Neural cell (in vitro differentiated cells): ENCODE measurements at regions not wholly inside any gene's neighbourhood (a gene's known extent, or its start where the extent isn't known, plus 50 kb on each side); places are given as distances from the start of the nearest gene placed in this dataset.

ENCODE experiments used
- H2AFZ ChIP-seq: fragments of 200-600, 300-800 bp; sonication (generic), shearing (Covaris generic); 2 replicates; pipeline ENCODE4 v1.6.0; 2014; ENCODE audit warnings: low read depth, mild to moderate bottlenecking, antibody characterized with exemption, low read length, moderate library complexity
- H3F3A ChIP-seq: fragments of 200-600 bp; shearing (Covaris generic); 2 replicates; pipeline ENCODE4 v1.6.1; 2016; ENCODE audit warnings: mild to moderate bottlenecking, moderate library complexity, mixed read lengths, antibody characterized with exemption, low read length; ENCODE audit not compliant: insufficient read depth, poor library complexity, severe bottlenecking
- H3K27ac ChIP-seq: fragments of 200-600, 300-800 bp; sonication (generic), shearing (Covaris generic); 2 replicates; pipeline ENCODE4 v1.5.1; 2014; ENCODE audit warnings: mild to moderate bottlenecking, low read length, moderate library complexity
- H3K27me3 ChIP-seq: fragments of 300-800, 200-600 bp; sonication (generic), shearing (Covaris generic); 2 replicates; pipeline ENCODE4 v1.6.0; 2014; ENCODE audit warnings: mild to moderate bottlenecking, low read depth, low read length, moderate library complexity; ENCODE audit not compliant: insufficient read depth
- H3K36me3 ChIP-seq: fragments of 300-800, 200-600 bp; sonication (generic), shearing (Covaris generic); 2 replicates; pipeline ENCODE4 v1.5.1; 2014; ENCODE audit warnings: mild to moderate bottlenecking, antibody characterized with exemption, low read length, moderate library complexity; ENCODE audit not compliant: insufficient read depth
- H3K4me2 ChIP-seq: fragments of 300-800, 200-600 bp; sonication (generic), shearing (Covaris generic); 2 replicates; pipeline ENCODE4 v1.6.0; 2014; ENCODE audit warnings: mild to moderate bottlenecking, low read length
- H3K4me3 ChIP-seq: fragments of 300-800, 200-600 bp; sonication (generic), shearing (Covaris generic); 2 replicates; pipeline ENCODE4 v1.5.1; 2014; ENCODE audit warnings: mild to moderate bottlenecking, low read length, moderate library complexity
- H3K79me2 ChIP-seq: fragments of 200-600 bp; shearing (Covaris generic); replicated peaks from 2 replicates; pipeline ENCODE4 v1.6.0; 2014; ENCODE audit warnings: mild to moderate bottlenecking, low read length, moderate library complexity; ENCODE audit not compliant: insufficient read depth
- H3K9ac ChIP-seq: fragments of 300-800, 200-600 bp; sonication (generic), shearing (Covaris generic); 2 replicates; pipeline ENCODE4 v1.6.1; 2016; ENCODE audit warnings: mild to moderate bottlenecking, low read length, mixed read lengths
- H3K9me2 ChIP-seq: fragments of 200-600 bp; shearing (Covaris generic); 2 replicates; pipeline ENCODE4 v1.6.1; 2016; ENCODE audit warnings: mild to moderate bottlenecking, low read length, mixed read lengths; ENCODE audit not compliant: insufficient read depth
- H3K9me3 ChIP-seq: fragments of 200-600, 300-800 bp; sonication (generic), shearing (Covaris generic); 2 replicates; pipeline ENCODE4 v1.6.1; 2016; ENCODE audit warnings: mild to moderate bottlenecking, mixed run types, low read length, moderate library complexity, mixed read lengths
- H4K20me1 ChIP-seq: fragments of 200-600 bp; shearing (Covaris generic); 2 replicates; pipeline ENCODE4 v1.6.1; 2016; ENCODE audit warnings: mild to moderate bottlenecking, mixed run types; ENCODE audit not compliant: insufficient read depth
- EP300 ChIP-seq: fragments of 450-650 bp; conservative IDR thresholded peaks from 2 replicates; pipeline ENCODE4 v1.6.1; 2014; ENCODE audit warnings: antibody characterized with exemption, mild to moderate bottlenecking, moderate library complexity; ENCODE audit not compliant: poor library complexity, severe bottlenecking
- EZH2 ChIP-seq: fragments of 200-600, 300-800 bp; shearing (Covaris generic), sonication (generic); IDR thresholded peaks from 2 replicates; pipeline ENCODE4 v1.6.1; 2014; ENCODE audit warnings: antibody characterized with exemption, low read length, borderline replicate concordance, mild to moderate bottlenecking; ENCODE audit not compliant: insufficient read depth, poor library complexity, severe bottlenecking
- MXI1 ChIP-seq: fragments of 450-650 bp; conservative IDR thresholded peaks from 2 replicates; pipeline ENCODE4 v1.6.1; 2014; ENCODE audit warnings: antibody characterized with exemption, mild to moderate bottlenecking; ENCODE audit not compliant: poor library complexity, severe bottlenecking
- POLR2AphosphoS5 ChIP-seq: IDR thresholded peaks from 2 replicates; pipeline ENCODE4 v1.6.1; 2012
- RAD21 ChIP-seq: fragments of 450-650 bp; conservative IDR thresholded peaks from 2 replicates; pipeline ENCODE4 v1.6.1; 2014; ENCODE audit warnings: antibody characterized with exemption, mild to moderate bottlenecking, moderate library complexity
- SMC3 ChIP-seq: fragments of 450-650 bp; conservative IDR thresholded peaks from 2 replicates; pipeline ENCODE4 v1.6.1; 2014; ENCODE audit warnings: antibody characterized with exemption, mild to moderate bottlenecking, moderate library complexity; ENCODE audit not compliant: poor library complexity
- TAF1 ChIP-seq: IDR thresholded peaks from 2 replicates; pipeline ENCODE4 v1.6.1; 2012; ENCODE audit warnings: low read depth
- TF ChIP-seq, protein P1 (sequence below): fragments of 450-650 bp; IDR thresholded peaks from 2 replicates; pipeline ENCODE4 v1.5.1; 2014; ENCODE audit warnings: antibody characterized with exemption, mild to moderate bottlenecking, moderate library complexity; ENCODE audit not compliant: poor library complexity, severe bottlenecking
- TF ChIP-seq, protein P2 (sequence below): IDR thresholded peaks from 2 replicates; pipeline ENCODE4 v1.6.1; 2012; ENCODE audit warnings: borderline replicate concordance

DNA sequence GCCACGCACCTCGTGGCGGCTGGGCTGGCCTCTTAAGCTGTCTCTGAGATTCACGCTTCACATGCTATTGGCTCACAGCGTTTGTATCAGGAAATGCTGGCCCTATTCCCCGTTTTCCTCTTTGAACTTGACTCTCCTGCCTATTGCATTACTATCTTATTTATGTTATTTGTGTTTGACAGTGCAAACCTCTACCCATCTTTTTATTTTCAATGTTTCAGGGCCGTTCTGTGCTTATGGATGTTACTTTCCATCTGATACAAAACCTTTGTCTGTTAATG, 149.9 kb upstream of the TWIST2 start:
- Histone ChIP-seq H3K79me2 (no peaks in the 10 kb centered on the region), H3K9ac (no peak overlapping the region), H3K4me2 (no peak overlapping the region), H3K36me3 (no peaks in the 10 kb centered on the region), H3F3A (no peaks in the 10 kb centered on the region), H3K27ac (no peak overlapping the region), H3K9me3 (no peaks in the 10 kb centered on the region), H4K20me1 (no peaks in the 10 kb centered on the region), H3K9me2 (no peaks in the 10 kb centered on the region), H3K27me3 (no peaks in the 10 kb centered on the region), H2AFZ (no peak overlapping the region), H3K4me3 (no peak overlapping the region)
- no peak for TF ChIP-seq TAF1
- TF ChIP-seq EZH2 = no peak
- no peak for TF ChIP-seq EP300
- TF ChIP-seq MXI1 = no peak
- TF ChIP-seq, protein P1, sequence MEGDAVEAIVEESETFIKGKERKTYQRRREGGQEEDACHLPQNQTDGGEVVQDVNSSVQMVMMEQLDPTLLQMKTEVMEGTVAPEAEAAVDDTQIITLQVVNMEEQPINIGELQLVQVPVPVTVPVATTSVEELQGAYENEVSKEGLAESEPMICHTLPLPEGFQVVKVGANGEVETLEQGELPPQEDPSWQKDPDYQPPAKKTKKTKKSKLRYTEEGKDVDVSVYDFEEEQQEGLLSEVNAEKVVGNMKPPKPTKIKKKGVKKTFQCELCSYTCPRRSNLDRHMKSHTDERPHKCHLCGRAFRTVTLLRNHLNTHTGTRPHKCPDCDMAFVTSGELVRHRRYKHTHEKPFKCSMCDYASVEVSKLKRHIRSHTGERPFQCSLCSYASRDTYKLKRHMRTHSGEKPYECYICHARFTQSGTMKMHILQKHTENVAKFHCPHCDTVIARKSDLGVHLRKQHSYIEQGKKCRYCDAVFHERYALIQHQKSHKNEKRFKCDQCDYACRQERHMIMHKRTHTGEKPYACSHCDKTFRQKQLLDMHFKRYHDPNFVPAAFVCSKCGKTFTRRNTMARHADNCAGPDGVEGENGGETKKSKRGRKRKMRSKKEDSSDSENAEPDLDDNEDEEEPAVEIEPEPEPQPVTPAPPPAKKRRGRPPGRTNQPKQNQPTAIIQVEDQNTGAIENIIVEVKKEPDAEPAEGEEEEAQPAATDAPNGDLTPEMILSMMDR = no peak
- TF ChIP-seq, protein P2, sequence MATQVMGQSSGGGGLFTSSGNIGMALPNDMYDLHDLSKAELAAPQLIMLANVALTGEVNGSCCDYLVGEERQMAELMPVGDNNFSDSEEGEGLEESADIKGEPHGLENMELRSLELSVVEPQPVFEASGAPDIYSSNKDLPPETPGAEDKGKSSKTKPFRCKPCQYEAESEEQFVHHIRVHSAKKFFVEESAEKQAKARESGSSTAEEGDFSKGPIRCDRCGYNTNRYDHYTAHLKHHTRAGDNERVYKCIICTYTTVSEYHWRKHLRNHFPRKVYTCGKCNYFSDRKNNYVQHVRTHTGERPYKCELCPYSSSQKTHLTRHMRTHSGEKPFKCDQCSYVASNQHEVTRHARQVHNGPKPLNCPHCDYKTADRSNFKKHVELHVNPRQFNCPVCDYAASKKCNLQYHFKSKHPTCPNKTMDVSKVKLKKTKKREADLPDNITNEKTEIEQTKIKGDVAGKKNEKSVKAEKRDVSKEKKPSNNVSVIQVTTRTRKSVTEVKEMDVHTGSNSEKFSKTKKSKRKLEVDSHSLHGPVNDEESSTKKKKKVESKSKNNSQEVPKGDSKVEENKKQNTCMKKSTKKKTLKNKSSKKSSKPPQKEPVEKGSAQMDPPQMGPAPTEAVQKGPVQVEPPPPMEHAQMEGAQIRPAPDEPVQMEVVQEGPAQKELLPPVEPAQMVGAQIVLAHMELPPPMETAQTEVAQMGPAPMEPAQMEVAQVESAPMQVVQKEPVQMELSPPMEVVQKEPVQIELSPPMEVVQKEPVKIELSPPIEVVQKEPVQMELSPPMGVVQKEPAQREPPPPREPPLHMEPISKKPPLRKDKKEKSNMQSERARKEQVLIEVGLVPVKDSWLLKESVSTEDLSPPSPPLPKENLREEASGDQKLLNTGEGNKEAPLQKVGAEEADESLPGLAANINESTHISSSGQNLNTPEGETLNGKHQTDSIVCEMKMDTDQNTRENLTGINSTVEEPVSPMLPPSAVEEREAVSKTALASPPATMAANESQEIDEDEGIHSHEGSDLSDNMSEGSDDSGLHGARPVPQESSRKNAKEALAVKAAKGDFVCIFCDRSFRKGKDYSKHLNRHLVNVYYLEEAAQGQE = no peak
- TF ChIP-seq RAD21 = no peak
- TF ChIP-seq POLR2AphosphoS5 = no peak
- no peak for TF ChIP-seq SMC3

DNA sequence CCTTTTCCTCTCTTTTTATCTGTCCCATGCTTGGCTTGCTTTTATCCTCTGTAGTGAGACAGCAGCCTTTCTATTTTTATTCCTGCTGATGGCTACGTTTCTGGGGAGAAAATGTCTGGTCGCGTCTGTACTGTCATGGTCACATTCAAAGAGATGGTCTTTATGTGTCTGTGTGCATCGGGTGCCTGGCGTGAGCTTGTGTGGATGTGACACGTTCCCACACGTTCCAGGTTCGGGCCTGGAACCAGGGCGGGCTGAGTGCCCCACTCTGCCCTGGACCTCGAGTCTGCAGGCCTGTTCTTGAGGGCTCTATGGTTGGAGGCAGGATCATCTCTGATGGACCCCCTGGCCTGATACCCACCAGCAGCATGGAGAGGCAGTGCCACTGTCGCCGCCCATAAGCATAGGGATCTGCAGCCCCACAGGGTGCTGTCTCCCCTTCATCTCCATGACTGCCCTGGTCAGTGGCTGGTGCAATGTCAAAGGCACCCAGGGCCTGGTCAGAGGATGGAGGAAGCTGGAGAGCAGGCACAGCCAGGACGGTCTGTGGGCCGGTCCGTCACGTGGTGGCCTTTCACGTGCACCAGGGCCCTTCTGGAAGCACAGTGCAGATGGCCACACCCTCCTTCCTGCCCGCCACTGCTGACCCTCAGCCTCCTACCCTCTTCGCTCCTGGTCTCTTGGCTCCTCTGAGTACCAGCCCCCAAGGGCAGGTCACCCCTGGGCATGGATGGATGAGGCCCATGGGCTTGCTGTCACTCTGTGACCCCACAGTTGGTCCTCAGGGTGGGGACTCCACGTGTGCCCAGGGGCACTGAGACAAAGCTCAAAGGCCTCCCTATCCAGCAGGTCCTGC, 149.2 kb upstream of the TWIST2 start:
- Histone ChIP-seq H3K36me3 (no peaks in the 10 kb centered on the region), H3K4me3 (no peak overlapping the region), H3F3A (no peaks in the 10 kb centered on the region), H3K9me2 (no peaks in the 10 kb centered on the region), H3K4me2 (no peak overlapping the region), H2AFZ (no peak overlapping the region), H3K9me3 (no peaks in the 10 kb centered on the region), H3K79me2 (no peaks in the 10 kb centered on the region), H3K9ac (no peak overlapping the region), H3K27me3 (no peaks in the 10 kb centered on the region), H4K20me1 (no peaks in the 10 kb centered on the region), H3K27ac (no peak overlapping the region)
- TF ChIP-seq POLR2AphosphoS5 = no peak
- TF ChIP-seq MXI1 = no peak
- no peak for TF ChIP-seq EP300
- no peak for TF ChIP-seq RAD21
- TF ChIP-seq TAF1 = no peak
- TF ChIP-seq SMC3 = no peak
- TF ChIP-seq, protein P2 = no peak
- TF ChIP-seq EZH2 = no peak
- TF ChIP-seq, protein P1 = no peak
